H1 (cell line): ENCODE measurements at regions not wholly inside any gene's neighbourhood (a gene's known extent, or its start where the extent isn't known, plus 50 kb on each side); places are given as distances from the start of the nearest gene placed in this dataset.

Experiments used
- ASH2L ChIP-seq: fragments of 200-600, 300-600 bp; sonication (generic); IDR thresholded peaks from one replicate; pipeline ENCODE4 v1.7.1; 2017; ENCODE audit warnings: low read length
- BRCA1 ChIP-seq: IDR thresholded peaks from 2 replicates; pipeline ENCODE4 v1.6.1; 2012; ENCODE audit warnings: low read depth, low read length, improper control_type of control experiment
- EP300 ChIP-seq, 2 experiments: IDR thresholded peaks; 1 replicate in 1 of 2; 2 replicates in 1 of 2; pipeline ENCODE4 v1.6.1; 2011 to 2012; ENCODE audit warnings: low read depth in 2 of 2, low read length in 2 of 2, mild to moderate bottlenecking in 2 of 2, borderline replicate concordance in 1 of 2, inconsistent platforms in 1 of 2, moderate library complexity in 1 of 2
- HDAC6 ChIP-seq: IDR thresholded peaks from one replicate; pipeline ENCODE4 v1.7.1; 2012; ENCODE audit warnings: low read depth, mild to moderate bottlenecking, inconsistent platforms, low read length, moderate library complexity
- MAFK ChIP-seq: IDR thresholded peaks from 2 replicates; pipeline ENCODE4 v1.6.1; 2012; ENCODE audit warnings: low read depth, mild to moderate bottlenecking, improper control_type of control experiment, low read length
- POLR2A ChIP-seq, 2 experiments: IDR thresholded peaks; 1 replicate in 1 of 2; 2 replicates in 1 of 2; pipeline ENCODE4 v1.6.1; 2011; ENCODE audit warnings: low read depth in 2 of 2, low read length in 2 of 2, mild to moderate bottlenecking in 2 of 2; ENCODE audit errors: control extremely low read depth in 1 of 2
- POLR2AphosphoS5 ChIP-seq: IDR thresholded peaks from 2 replicates; pipeline ENCODE4 v1.6.1; 2011; ENCODE audit warnings: low read depth, low read length
- RBBP5 ChIP-seq: IDR thresholded peaks from 2 replicates; pipeline ENCODE4 v1.7.1; 2012; ENCODE audit warnings: low read depth, mild to moderate bottlenecking, inconsistent platforms, low read length, moderate library complexity, borderline replicate concordance
- SRF ChIP-seq: IDR thresholded peaks from 2 replicates; pipeline ENCODE4 v1.6.1; 2011; ENCODE audit warnings: mild to moderate bottlenecking, low read depth, low read length, moderate library complexity
- TBP ChIP-seq: IDR thresholded peaks from 2 replicates; pipeline ENCODE4 v1.6.1; 2011; ENCODE audit warnings: low read depth, low read length, improper control_type of control experiment
- YY1 ChIP-seq: IDR thresholded peaks from 2 replicates; pipeline ENCODE4 v1.6.1; 2011; ENCODE audit warnings: low read depth, mild to moderate bottlenecking, low read length
- TF ChIP-seq, protein P1 (sequence below), 3 experiments: IDR thresholded peaks; 1 replicate in 2 of 3; 2 replicates in 1 of 3; pipeline versions ENCODE4 v1.5.1 to v1.6.1; 2011; ENCODE audit warnings: low read length in 3 of 3, mild to moderate bottlenecking in 3 of 3, inconsistent platforms in 2 of 3, low read depth in 1 of 3, moderate library complexity in 1 of 3; ENCODE audit not compliant: insufficient read depth in 1 of 3; ENCODE audit errors: control extremely low read depth in 1 of 3
- TF ChIP-seq, protein P2 (sequence below): IDR thresholded peaks from 2 replicates; pipeline ENCODE4 v1.6.1; 2011; ENCODE audit warnings: low read depth, mild to moderate bottlenecking, low read length; ENCODE audit not compliant: insufficient read depth
- TF ChIP-seq, protein P3 (sequence below): IDR thresholded peaks from 2 replicates; pipeline ENCODE4 v1.6.1; 2011; ENCODE audit warnings: low read length, improper control_type of control experiment

DNA sequence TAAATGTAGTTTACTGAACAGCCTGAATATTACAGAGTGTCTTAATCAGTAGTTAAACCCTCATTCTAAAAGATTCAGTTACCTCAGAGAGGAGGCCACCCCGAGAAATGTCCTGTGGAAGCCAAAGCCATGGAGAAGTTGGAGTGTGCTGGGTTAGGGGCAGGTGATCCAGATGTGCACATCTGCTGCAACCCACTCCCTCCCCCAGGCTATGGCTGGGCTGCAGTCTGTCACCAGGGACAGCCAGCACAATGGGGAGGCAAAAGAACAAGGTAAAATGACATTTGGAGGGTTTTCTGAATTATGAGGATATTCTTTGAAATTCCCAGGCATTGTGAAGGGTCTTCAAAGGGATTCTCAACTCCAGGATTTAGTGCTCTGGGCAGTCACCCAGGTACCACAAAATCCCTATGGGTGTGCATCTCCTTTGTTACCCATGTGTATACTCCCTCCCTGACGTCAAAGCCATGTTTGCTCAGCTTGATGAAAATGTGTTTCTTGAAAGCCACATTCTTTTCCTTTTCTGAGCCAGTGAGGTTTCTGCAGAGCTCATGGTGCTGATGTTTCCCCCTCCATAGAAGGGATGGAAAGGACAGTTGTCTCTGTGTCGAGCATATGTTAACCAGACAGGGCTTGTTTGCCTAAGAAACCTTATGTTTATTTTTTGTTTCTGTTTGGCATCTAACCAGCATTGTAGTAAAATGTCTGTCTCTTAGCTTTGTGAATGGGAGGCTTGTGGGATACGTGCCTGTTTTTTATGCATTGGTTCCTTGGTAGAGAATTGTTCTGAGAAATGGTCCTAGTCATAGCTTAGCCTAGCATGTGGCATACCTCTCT is 212.3 kb upstream of the TBX18 start:
- TF ChIP-seq SRF (no peak), POLR2AphosphoS5 (no peak), YY1 (no peak), MAFK (no peak), POLR2A (IDR thresholded peaks at IDR 0.05; ENCODE audit: control extremely low read depth in 1 of 2, low read depth in 2 of 2, low read length in 2 of 2) (no peak), RBBP5 (no peak), BRCA1 (no peak), ASH2L (no peak), EP300 (IDR thresholded peaks at IDR 0.05; ENCODE audit: borderline replicate concordance in 1 of 2, low read depth in 2 of 2, low read length in 2 of 2) (no peak), HDAC6 (no peak), TBP (no peak)
- TF ChIP-seq, protein P1, sequence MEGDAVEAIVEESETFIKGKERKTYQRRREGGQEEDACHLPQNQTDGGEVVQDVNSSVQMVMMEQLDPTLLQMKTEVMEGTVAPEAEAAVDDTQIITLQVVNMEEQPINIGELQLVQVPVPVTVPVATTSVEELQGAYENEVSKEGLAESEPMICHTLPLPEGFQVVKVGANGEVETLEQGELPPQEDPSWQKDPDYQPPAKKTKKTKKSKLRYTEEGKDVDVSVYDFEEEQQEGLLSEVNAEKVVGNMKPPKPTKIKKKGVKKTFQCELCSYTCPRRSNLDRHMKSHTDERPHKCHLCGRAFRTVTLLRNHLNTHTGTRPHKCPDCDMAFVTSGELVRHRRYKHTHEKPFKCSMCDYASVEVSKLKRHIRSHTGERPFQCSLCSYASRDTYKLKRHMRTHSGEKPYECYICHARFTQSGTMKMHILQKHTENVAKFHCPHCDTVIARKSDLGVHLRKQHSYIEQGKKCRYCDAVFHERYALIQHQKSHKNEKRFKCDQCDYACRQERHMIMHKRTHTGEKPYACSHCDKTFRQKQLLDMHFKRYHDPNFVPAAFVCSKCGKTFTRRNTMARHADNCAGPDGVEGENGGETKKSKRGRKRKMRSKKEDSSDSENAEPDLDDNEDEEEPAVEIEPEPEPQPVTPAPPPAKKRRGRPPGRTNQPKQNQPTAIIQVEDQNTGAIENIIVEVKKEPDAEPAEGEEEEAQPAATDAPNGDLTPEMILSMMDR (IDR thresholded peaks at IDR 0.05; ENCODE audit: control extremely low read depth in 1 of 3, insufficient read depth in 1 of 3, low read depth in 1 of 3, low read length in 3 of 3): no peak
- TF ChIP-seq, protein P2, sequence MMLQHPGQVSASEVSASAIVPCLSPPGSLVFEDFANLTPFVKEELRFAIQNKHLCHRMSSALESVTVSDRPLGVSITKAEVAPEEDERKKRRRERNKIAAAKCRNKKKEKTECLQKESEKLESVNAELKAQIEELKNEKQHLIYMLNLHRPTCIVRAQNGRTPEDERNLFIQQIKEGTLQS: no peak
- TF ChIP-seq, protein P3, sequence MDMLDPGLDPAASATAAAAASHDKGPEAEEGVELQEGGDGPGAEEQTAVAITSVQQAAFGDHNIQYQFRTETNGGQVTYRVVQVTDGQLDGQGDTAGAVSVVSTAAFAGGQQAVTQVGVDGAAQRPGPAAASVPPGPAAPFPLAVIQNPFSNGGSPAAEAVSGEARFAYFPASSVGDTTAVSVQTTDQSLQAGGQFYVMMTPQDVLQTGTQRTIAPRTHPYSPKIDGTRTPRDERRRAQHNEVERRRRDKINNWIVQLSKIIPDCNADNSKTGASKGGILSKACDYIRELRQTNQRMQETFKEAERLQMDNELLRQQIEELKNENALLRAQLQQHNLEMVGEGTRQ: no peak
